Endothelial cell (in vitro differentiated cells): ENCODE measurements at regions not wholly inside any gene's neighbourhood (a gene's known extent, or its start where the extent isn't known, plus 50 kb on each side); places are given as distances from the start of the nearest gene placed in this dataset.

Experiments
- DNase-seq: peaks from one replicate; pipeline ENCODE4 v3.0.0; 2021; ENCODE audit warnings: low spot score
- H3K27ac Mint-ChIP-seq: one replicate; pipeline ENCODE4 v1.8.0; 2021; ENCODE audit warnings: mixed read lengths, inconsistent platforms; ENCODE audit not compliant: unreplicated experiment
- H3K27me3 Mint-ChIP-seq: one replicate; pipeline ENCODE4 v1.8.0; 2021; ENCODE audit warnings: mild to moderate bottlenecking, moderate library complexity, mixed read lengths, inconsistent platforms; ENCODE audit not compliant: unreplicated experiment
- H3K36me3 Mint-ChIP-seq: one replicate; pipeline ENCODE4 v1.8.0; 2021; ENCODE audit warnings: mild to moderate bottlenecking, low read depth, mixed read lengths, inconsistent platforms; ENCODE audit not compliant: unreplicated experiment
- H3K4me1 Mint-ChIP-seq: one replicate; pipeline ENCODE4 v1.8.0; 2021; ENCODE audit warnings: mild to moderate bottlenecking, mixed read lengths, inconsistent platforms; ENCODE audit not compliant: unreplicated experiment
- H3K4me3 Mint-ChIP-seq: one replicate; pipeline ENCODE4 v1.8.0; 2021; ENCODE audit warnings: mild to moderate bottlenecking, mixed read lengths, inconsistent platforms; ENCODE audit not compliant: unreplicated experiment
- H3K9me3 Mint-ChIP-seq: one replicate; pipeline ENCODE4 v1.8.0; 2021; ENCODE audit warnings: mixed read lengths, inconsistent platforms; ENCODE audit not compliant: unreplicated experiment
- CTCF ChIP-seq: fragments of 200-600 bp; sonication (generic); IDR thresholded peaks from one replicate; pipeline ENCODE4 v1.5.0; 2021; ENCODE audit warnings: antibody characterized with exemption; ENCODE audit not compliant: unreplicated experiment

GRCh38 chr2:147575106-147575505 is 269.7 kb upstream of the ACVR2A start:
- no peak overlapping the region for H3K4me3 Mint-ChIP-seq
- H3K27ac Mint-ChIP-seq, result no peak overlapping the region
- no peaks in the 10 kb centered on the region for H3K36me3 Mint-ChIP-seq
- H3K4me1 Mint-ChIP-seq, result no peaks in the 10 kb centered on the region
- H3K9me3 Mint-ChIP-seq, result no peaks in the 10 kb centered on the region
- H3K27me3 Mint-ChIP-seq, result no peaks in the 10 kb centered on the region
- no peak for TF ChIP-seq CTCF
- no peak for DNase-seq

- Mint-ChIP-seq H3K4me3 (no peak overlapping the region), H3K4me1 (no peaks in the 10 kb centered on the region), H3K27ac (no peak overlapping the region), H3K36me3 (no peaks in the 10 kb centered on the region), H3K27me3 (no peaks in the 10 kb centered on the region), H3K9me3 (no peaks in the 10 kb centered on the region)
- no peak for DNase-seq
- TF ChIP-seq CTCF, result no peak
These were observed 272.2 kb upstream of the ACVR2A start for GRCh38 chr2:147572622-147573021.

DNA sequence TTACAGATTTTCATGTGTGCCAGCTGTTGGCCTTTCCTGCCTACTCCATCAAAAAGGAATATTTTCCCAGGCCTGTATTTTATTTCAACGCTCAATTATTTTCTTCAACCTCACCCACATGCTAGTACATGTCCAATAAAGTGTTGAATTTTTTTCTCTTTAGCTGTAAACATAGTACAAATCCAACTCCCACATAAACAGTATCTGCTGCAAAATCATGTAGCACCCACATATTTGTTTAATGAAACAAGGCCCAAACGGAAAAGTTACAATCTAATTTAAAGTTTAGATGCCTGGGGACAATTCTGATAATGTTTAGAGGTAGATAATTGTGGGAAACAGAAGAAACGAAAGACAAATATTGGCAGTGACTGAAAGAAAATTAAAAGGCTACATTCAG is 275.4 kb upstream of the ACVR2A start:
- DNase-seq, result no peak
- Mint-ChIP-seq H3K9me3 (no peaks in the 10 kb centered on the region), H3K4me1 (no peaks in the 10 kb centered on the region), H3K27me3 (no peaks in the 10 kb centered on the region), H3K27ac (no peak overlapping the region), H3K36me3 (no peaks in the 10 kb centered on the region), H3K4me3 (no peak overlapping the region)
- TF ChIP-seq CTCF, result no peak

- Mint-ChIP-seq H3K4me1 (no peaks in the 10 kb centered on the region), H3K27ac (no peak overlapping the region), H3K9me3 (no peaks in the 10 kb centered on the region), H3K27me3 (no peaks in the 10 kb centered on the region), H3K36me3 (no peaks in the 10 kb centered on the region), H3K4me3 (no peak overlapping the region)
- TF ChIP-seq CTCF, result no peak
- no peak for DNase-seq
These were observed 276.7 kb upstream of the ACVR2A start for GRCh38 chr2:147568109-147568508.

DNA sequence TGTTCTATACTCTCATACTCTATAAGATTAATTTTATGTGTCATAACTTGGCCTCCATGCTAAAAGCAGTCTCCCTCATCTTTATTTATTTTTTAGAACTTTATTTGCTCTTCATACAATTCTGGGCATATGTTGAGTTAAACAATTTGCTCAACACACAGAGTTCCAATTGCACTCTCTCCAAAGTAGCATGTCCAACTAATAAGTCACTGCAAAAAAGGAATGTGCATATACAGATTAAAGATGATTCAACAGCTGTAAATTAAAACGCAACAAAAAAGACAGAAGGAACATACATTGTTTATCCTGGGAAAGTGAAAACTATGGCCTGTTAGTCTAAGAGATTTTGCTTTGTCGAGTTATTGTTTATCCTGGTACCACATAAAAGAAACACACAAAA is 277.7 kb upstream of the ACVR2A start:
- Mint-ChIP-seq H3K4me3 (no peak overlapping the region), H3K36me3 (no peaks in the 10 kb centered on the region), H3K27ac (no peak overlapping the region), H3K27me3 (no peaks in the 10 kb centered on the region), H3K4me1 (no peaks in the 10 kb centered on the region), H3K9me3 (no peaks in the 10 kb centered on the region)
- DNase-seq, result no peak
- TF ChIP-seq CTCF, result no peak
